GM18867 (cell line): ENCODE measurements at regions not wholly inside any gene's neighbourhood (a gene's known extent, or its start where the extent isn't known, plus 50 kb on each side); places are given as distances from the start of the nearest gene placed in this dataset.
"Not testable (repeated sequence)": the region's sequence is repeated elsewhere in the genome, so short reads cannot be mapped to it uniquely, and the experiment has no call there.

Experiments used
- ATAC-seq: cut with Tn5 transposase; IDR thresholded peaks from one replicate; pipeline ENCODE4 v1.9.1; 2021; ENCODE audit warnings: mild to moderate bottlenecking, moderate library complexity; ENCODE audit not compliant: unreplicated experiment

- ATAC-seq = no peak
These were observed 999.3 kb downstream of the SLITRK5 start for GRCh38 chr13:88670509-88670908.

DNA sequence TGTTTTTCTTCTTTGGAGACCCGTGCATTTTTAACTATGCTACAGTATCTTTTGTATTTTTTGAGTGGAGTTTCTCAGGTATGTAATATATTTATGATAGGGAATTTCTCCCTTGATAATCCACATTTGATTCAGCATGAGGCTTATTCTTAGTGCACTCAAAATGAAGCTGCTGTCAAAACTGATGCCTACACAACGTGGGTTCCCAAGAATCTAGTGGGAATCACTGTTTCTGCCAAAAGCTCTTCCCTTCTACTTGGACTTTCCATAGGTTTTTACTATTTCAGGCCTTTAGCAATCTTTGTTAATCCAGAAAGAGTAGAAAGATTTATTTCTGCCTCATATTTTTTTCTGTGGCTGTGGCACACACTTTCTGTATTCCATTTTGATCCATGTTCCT is 1003.7 kb downstream of the SLITRK5 start:
- no peak for ATAC-seq

GRCh38 chr13:88675347-88675996 is 1004.3 kb downstream of the SLITRK5 start:
- ATAC-seq = no peak

DNA sequence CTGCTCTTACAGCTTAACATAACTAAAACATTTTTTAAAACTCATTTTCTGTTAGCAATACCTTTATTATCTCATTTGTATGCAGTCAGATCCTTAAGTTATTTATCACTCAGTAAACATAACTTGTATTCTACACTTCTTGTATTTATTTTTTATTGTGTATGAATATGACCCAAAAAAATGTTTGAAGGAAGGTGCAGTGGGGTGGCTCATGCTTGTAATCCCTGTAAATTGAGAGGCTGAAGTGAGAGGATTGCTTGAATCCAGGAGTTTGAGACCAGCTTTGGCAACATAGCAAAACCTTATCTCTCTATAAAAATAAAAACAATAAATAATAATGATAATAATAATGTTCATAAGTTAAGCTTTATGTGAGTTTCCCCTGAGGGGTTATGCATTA is 1004.8 kb downstream of the SLITRK5 start:
- no peak for ATAC-seq

DNA sequence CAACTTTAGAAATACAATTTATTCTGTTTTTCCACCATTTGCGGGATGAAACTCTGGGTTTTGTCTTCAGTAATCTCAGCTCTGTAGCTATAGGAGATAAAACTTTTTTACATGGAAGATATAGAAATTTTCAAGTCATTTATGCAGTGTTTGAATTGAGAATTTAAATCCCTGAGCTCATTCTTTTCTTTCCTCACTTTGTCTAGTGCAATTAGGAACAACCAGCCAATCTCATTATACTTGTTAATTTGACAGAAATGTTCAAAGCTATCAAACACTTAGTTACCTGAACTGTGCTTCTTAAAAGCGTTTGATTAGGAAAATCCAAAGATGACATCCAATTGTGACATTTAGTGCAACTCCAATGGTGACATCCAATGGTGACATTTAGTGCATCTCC is 1014.3 kb downstream of the SLITRK5 start:
- ATAC-seq = no peak

DNA sequence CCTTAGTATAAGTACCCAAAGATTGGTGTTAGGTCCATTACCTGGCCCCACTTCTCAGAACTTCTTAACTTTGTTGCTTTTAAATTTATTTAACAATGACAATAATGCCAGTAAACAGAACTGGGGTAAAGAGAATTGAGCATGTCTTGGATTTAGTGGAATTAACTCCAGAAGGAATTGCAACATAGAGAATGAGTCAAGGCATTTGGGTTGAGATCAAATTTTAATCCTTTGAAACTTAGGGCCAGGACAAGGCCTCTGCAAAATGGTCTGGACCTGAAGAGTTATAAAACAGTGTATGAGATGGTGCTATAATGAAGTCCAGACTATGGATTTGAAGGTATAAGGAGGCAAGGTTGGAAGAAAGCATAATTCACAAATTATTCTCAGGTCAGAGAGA is 1030.4 kb downstream of the SLITRK5 start:
- no peak for ATAC-seq

GRCh38 chr13:88704600-88705275 is 1033.6 kb downstream of the SLITRK5 start:
- no peak for ATAC-seq

DNA sequence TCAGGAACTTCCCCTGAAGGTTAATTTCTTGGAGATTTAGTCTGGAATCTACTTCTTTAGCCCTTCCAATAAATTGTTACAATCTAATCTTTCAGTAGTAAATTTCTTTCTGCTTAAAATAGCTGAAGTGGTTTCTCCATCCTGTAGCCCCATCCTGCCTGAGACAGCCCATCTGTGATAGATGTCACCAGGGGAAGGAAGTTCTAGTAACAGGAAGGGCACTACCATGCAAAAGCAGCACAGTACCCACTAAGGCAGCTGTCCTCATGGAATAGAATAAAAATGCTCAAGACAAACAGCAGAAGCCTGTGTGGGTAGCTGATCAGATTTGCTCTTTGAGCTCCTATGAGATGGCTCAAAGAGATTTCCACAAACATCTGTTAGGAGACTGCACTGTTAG is 1036.5 kb downstream of the SLITRK5 start:
- ATAC-seq = no peak

DNA sequence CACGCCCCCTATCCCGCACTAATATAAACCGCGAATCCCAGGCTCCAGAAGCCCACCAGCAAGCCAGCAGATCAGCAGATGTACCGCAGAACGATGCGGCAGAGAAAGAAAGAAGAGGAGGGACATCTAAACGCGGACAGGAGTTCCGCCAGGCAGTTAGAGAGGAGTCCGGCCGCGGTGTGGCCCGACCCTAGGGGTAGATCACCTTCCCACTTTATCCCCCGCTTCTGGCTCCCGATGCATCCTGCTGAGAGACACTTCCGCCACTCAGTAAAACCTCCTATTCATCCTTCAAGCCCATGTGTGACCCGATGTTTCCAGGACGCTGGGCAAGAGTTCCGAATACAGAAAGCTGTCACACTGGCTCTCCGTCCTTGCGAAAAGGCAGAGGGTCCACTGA is 1046.8 kb downstream of the SLITRK5 start:
- ATAC-seq = no peak

DNA sequence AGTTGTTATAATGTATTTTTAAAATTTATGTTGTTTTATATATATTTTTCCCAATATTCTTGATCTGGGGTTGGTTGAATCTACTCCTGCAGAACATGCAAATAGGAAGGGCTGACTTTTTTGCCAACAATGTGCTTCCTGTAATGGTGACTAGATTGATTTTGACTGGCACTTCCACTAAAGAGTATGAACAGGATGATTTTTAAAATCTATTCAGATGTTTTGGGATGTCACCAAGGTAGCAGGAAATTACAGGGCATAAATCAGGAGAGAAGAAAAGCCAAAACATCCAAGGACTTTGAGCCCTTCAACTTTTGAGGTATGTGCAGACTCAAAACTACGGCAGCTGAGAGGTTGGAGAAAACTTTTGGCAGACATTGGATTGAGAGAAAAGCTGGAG is 1047.6 kb downstream of the SLITRK5 start:
- ATAC-seq = no peak

DNA sequence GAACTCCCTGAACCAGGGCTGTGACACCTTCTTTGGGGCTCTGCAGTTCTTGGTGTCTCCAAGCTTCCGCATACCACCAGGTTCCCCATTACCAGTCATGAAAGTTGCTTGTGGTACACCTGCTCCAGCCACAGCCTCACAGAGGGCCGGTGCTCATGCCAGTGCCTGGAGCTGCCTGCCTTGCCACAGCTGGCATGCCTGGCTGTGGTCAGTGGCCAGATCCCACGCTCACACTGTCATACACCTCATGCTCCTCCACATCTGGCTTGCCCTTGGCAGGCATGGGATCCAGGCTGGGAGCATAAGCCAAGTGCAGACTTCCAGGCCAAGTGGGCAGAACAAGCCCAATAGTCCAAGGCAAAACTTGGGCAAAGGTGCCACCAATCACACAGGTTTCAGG is 1054.9 kb downstream of the SLITRK5 start:
- ATAC-seq = no peak

- not testable (repeated sequence) for ATAC-seq
These were observed 1056.1 kb downstream of the SLITRK5 start for GRCh38 chr13:88727236-88727635.

GRCh38 chr13:88729605-88730004 is 1058.4 kb downstream of the SLITRK5 start:
- no peak for ATAC-seq

DNA sequence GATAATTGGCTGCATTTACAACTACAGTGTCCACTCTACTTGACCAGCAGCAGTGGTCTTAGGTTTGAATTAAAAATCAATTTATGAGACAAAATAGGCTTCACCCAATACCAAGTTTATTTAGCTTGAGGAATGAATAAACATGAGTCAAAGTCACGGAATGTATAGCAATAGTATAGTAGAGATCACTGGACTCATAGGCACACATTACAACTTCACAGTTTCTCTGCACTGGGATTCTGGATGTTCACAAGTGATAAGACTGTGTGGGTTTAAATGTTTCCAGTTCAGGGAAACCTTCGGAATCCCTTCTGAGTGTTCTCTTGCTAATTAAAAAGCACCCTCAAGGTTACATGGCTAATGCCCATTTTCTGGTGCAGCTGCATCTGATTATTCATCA is 1064.9 kb downstream of the SLITRK5 start:
- no peak for ATAC-seq

DNA sequence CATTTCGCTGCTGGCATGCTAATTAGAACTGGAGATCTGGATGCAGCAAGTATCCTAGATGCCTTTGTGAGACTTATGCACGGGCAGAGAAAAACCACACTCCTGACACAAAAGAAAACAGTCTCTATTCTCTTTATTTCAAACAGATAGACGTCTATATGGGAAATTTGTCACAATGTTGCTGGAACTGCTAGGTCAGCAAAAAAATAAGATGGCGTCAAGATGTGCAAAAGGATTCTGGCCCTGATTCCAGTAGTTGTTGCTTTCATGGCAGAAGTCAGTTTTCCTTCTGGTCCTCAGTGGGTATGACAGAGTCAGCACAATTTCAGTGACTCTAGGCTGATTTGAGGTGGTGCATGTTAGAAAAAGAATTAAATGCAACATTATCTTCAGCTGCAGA is 1068.0 kb downstream of the SLITRK5 start:
- no peak for ATAC-seq

DNA sequence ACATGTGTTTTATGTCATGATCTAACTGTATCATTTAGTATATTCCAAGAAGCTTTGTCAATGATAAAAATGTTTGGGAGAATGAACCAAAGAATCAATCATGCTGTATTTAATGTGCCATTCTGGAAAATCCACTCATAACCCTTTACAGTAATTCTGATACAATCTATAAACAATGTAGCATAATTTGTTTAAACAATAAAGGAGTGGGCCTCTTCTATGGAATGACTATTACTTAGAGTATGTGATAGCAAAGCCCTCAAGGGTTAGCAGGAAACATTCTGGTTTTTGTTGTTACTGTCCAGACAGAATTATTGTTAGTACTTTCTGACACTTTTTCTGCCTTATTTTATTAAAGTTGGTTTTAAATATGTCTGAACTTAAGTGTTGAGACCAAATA is 1073.1 kb downstream of the SLITRK5 start:
- ATAC-seq = no peak

DNA sequence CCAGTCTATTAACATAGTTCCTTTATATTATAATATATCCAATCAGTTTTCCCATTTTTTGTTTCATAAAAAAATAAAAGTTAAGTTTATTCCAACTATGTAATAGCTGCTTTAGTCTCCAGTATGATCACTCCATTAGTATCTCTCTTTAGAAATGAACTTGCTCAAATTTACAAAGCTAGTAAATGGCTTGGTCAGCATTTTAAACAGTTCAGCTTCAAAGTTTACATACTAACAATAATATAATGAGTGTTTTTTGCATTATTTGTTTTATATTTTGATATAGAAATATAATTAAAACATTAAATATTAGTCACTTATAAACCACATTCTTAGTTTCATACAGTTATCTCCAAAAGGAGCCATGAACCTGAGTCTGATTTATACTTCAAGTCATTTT is 1073.8 kb downstream of the SLITRK5 start:
- ATAC-seq = no peak

DNA sequence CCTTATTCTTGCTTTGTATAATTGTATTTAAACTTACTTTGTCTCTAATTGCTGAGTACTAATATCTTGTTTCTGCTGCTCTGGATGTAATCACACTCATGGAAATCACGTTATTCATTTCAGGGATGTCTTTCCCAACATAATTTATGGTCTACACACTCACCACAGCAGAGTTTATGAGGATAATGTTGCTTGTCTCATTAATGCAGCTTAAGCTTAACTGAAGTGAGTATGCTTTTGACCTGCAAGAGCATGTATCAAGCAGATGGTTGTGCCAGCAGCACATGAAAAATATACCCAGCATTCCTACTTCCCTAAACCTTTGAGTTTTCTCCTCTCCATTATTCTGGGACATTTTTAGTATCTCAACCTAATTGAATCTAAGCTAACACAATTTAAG is 1080.9 kb downstream of the SLITRK5 start:
- ATAC-seq = no peak

DNA sequence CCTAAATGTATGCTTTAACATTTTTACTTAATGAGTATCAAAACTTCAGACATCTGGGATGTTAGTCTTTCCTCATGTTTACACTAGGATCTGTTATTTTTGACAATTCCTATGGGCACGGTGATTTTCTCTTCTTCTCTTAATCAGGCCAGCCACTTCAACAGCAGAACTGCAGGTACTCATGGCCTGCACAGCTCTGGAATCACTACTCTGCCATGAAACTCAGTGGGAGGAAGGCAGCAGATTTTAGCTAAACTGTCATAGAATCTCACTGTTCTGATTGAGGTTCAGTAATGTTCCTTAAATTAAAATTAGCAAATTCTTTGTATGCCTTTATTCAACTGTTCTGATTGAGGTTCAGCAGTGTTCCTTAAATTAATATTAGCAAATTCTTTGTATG is 1083.0 kb downstream of the SLITRK5 start:
- ATAC-seq = no peak

DNA sequence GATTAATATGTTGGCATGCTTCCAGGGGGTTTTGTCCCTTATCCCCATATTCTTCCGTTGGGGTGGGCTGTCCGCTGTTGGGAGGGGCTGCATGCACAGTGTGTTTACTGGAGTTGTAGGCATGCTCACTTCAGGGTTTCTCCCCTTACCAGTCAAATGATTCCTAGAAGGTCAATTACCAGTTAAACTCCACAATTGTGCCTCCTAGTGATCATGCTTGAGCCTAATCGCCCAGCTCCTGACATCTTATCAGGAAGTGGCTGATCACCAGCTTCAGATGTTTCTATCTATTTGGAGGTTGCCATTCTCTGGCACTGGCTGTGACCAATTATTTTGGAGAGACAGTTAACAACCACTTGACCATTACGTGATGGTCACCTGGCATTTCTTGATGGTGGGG is 1090.0 kb downstream of the SLITRK5 start:
- ATAC-seq = no peak

DNA sequence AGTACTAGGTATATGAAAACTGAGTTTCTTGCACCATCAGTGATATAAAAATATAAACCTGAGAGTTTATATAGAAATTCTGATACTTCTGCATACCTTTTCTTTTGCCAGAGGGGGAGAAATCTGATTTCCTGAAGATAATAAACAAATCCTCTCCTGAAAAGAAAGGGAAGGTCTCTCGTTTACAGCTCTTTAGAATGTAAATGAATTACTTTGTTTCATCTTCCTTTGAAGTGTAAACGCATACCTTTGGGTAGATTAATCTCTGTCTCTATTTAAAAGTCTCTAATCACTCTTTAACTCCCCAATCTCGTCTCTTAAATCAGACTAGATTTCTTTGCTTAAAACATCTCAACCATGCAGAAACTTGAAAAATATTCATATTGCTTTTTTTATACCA is 1092.9 kb downstream of the SLITRK5 start:
- ATAC-seq = no peak

DNA sequence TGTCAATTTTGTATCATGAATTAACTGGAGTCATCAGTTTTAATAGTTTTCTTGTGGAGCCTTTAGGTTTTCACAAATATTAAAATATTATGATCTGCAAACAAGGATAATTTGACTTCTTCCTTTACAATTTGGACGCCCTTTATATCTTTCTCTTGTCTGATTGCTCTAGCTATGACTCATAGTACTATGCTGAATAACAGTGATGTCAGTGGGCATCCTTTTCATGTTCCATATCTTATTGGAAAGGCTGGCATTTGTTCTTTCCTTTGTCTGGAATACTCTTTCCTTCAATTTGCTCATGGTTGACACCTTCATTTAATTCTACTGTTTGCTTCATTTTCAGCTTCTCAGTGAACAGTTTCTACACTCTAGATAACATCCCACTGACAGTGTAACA is 1129.3 kb downstream of the SLITRK5 start:
- no peak for ATAC-seq

- no peak for ATAC-seq
These were observed 1130.2 kb downstream of the SLITRK5 start for GRCh38 chr13:88801361-88801760.
